HG03045 (cell line): ENCODE measurements at regions not wholly inside any gene's neighbourhood (a gene's known extent, or its start where the extent isn't known, plus 50 kb on each side); places are given as distances from the start of the nearest gene placed in this dataset.
"Not testable (repeated sequence)": the region's sequence is repeated elsewhere in the genome, so short reads cannot be mapped to it uniquely, and the experiment has no call there.

Source experiments
- ATAC-seq: cut with Tn5 transposase; IDR thresholded peaks from one replicate; pipeline ENCODE4 v1.9.1; 2021; ENCODE audit warnings: mild to moderate bottlenecking, moderate library complexity; ENCODE audit not compliant: unreplicated experiment

GRCh38 chr10:125605167-125605566 is 77.8 kb downstream of the TEX36 start:
- no peak for ATAC-seq

- no peak for ATAC-seq
Observed at GRCh38 chr10:125602825-125603224, 80.1 kb downstream of the TEX36 start.

- no peak for ATAC-seq
Observed at GRCh38 chr10:125599194-125599593, 83.8 kb downstream of the TEX36 start.

GRCh38 chr10:125595911-125596310 is 87.1 kb downstream of the TEX36 start:
- no peak for ATAC-seq

- ATAC-seq: no peak
Observed at GRCh38 chr10:125593644-125594043, 89.3 kb downstream of the TEX36 start.

GRCh38 chr10:125592897-125593296 is 90.1 kb downstream of the TEX36 start:
- no peak for ATAC-seq

GRCh38 chr10:125591886-125592285 is 91.1 kb downstream of the TEX36 start:
- ATAC-seq: no peak

GRCh38 chr10:125588738-125589137 is 94.2 kb downstream of the TEX36 start:
- not testable (repeated sequence) for ATAC-seq

GRCh38 chr10:125584954-125585353 is 98.0 kb downstream of the TEX36 start:
- ATAC-seq: no peak

- no peak for ATAC-seq
Observed at GRCh38 chr10:125578658-125579315, 104.2 kb downstream of the TEX36 start.

- no peak for ATAC-seq
Observed at GRCh38 chr10:125575843-125576242, 107.1 kb downstream of the TEX36 start.

- no peak for ATAC-seq
Observed at GRCh38 chr10:125568156-125568555, 114.8 kb downstream of the TEX36 start.

GRCh38 chr10:125567529-125567928 is 115.4 kb downstream of the TEX36 start:
- no peak for ATAC-seq

- ATAC-seq: no peak
Observed at GRCh38 chr10:125565046-125565445, 117.9 kb downstream of the TEX36 start.

- ATAC-seq: no peak
Observed at GRCh38 chr10:125564570-125564969, 118.4 kb downstream of the TEX36 start.

- no peak for ATAC-seq
Observed at GRCh38 chr10:125562737-125563136, 120.2 kb downstream of the TEX36 start.

GRCh38 chr10:125560947-125561346 is 122.0 kb downstream of the TEX36 start:
- no peak for ATAC-seq

GRCh38 chr10:125559210-125559609 is 123.8 kb downstream of the TEX36 start:
- ATAC-seq: peak; percentile 71

- ATAC-seq: no peak
Observed at GRCh38 chr10:125557801-125558505, 125.0 kb downstream of the TEX36 start.

GRCh38 chr10:125557311-125557710 is 125.7 kb downstream of the TEX36 start:
- no peak for ATAC-seq

GRCh38 chr10:125556882-125557281 is 126.1 kb downstream of the TEX36 start:
- no peak for ATAC-seq

- no peak for ATAC-seq
Observed at GRCh38 chr10:125555743-125556142, 127.2 kb downstream of the TEX36 start.

- ATAC-seq: no peak
Observed at GRCh38 chr10:125555267-125555666, 127.7 kb downstream of the TEX36 start.
